ENCODE measurements at regions not wholly inside any gene's neighbourhood (a gene's known extent, or its start where the extent isn't known, plus 50 kb on each side); places are given as distances from the start of the nearest gene placed in this dataset.

- Histone ChIP-seq H3K9ac (replicated peaks; ENCODE audit: extremely low read depth, insufficient read depth, low read length) (no peak overlapping the region), H4K20me1 (replicated peaks; ENCODE audit: control insufficient read depth, extremely low read depth, insufficient read depth, low read length) (no peaks in the 10 kb centered on the region), H3K4me1 (ENCODE audit: control insufficient read depth, extremely low read depth, insufficient read depth, low read length) (peaks cover 3% of the 10 kb centered on the region), H3K4me3 (replicated peaks in 1 of 3; ENCODE audit: insufficient read depth in 1 of 3, low read depth in 1 of 3, low read length in 3 of 3) (no peak overlapping the region), H3K9me1 (replicated peaks; ENCODE audit: control insufficient read depth, extremely low read depth, insufficient read depth, low read length) (no peaks in the 10 kb centered on the region), H3K36me3 (ENCODE audit: control insufficient read depth in 2 of 2, extremely low read depth in 1 of 2, insufficient read depth in 2 of 2, low read length in 2 of 2) (no peaks in the 10 kb centered on the region), H3K4me2 (ENCODE audit: insufficient read depth, low read length) (no peak overlapping the region), H3K79me2 (ENCODE audit: control insufficient read depth, insufficient read depth, low read length) (no peaks in the 10 kb centered on the region), H3K9me3 (replicated peaks; ENCODE audit: control insufficient read depth, insufficient read depth, low read length) (no peaks in the 10 kb centered on the region), H3K27me3 (ENCODE audit: control insufficient read depth in 2 of 2, insufficient read depth in 2 of 2, low read length in 2 of 2) (peaks cover 23 to 44% of the 10 kb centered on the region in 2 experiments), H3K27ac (ENCODE audit: insufficient read depth, low read depth, low read length) (no peak overlapping the region), H2AFZ (ENCODE audit: low read depth, low read length) (no peak overlapping the region)
- DNase-seq (ENCODE audit: low read depth, low spot score) (no peak), FAIRE-seq (no peak)
- no TSS peak for BruUV-seq (replicated peaks)
- ChIA-PET POLR2A (no interaction called here), CTCF (interaction anchor here (0.6 to 7.6 kb wide), 6 partner anchors 11 to 563 kb away, joined by 3 to 240 read pairs (median 4); no protein-coding TSS in a partner anchor)
- intact Hi-C loops (cut with micrococcal nuclease) (no loop called here), dilution Hi-C loops (cut with MboI; ENCODE audit: extremely low pct_ligation_motif_present, low sequenced_read_pairs) (no loop called here)
- TF ChIP-seq JUN (IDR thresholded peaks at IDR 0.05; ENCODE audit: borderline replicate concordance, insufficient read depth, insufficient read length, low read depth) (no peak), POLR2AphosphoS5 (IDR thresholded peaks at IDR 0.05; ENCODE audit: insufficient read depth, low read depth, low read length) (no peak), MYC (IDR thresholded peaks at IDR 0.05; ENCODE audit: low read depth, low read length) (no peak), FOS (IDR thresholded peaks at IDR 0.05; ENCODE audit: borderline replicate concordance, insufficient read depth, low read length) (no peak), GATA2 (IDR thresholded peaks at IDR 0.05; ENCODE audit: insufficient read depth, insufficient read length, low read depth, low read length) (no peak), EZH2 (IDR thresholded peaks at IDR 0.05; ENCODE audit: borderline replicate concordance, low read depth, low read length, severe bottlenecking) (no peak), POLR2A (IDR thresholded peaks at IDR 0.05; ENCODE audit: low read depth, low read length) (no peak)
- TF ChIP-seq, protein P1, sequence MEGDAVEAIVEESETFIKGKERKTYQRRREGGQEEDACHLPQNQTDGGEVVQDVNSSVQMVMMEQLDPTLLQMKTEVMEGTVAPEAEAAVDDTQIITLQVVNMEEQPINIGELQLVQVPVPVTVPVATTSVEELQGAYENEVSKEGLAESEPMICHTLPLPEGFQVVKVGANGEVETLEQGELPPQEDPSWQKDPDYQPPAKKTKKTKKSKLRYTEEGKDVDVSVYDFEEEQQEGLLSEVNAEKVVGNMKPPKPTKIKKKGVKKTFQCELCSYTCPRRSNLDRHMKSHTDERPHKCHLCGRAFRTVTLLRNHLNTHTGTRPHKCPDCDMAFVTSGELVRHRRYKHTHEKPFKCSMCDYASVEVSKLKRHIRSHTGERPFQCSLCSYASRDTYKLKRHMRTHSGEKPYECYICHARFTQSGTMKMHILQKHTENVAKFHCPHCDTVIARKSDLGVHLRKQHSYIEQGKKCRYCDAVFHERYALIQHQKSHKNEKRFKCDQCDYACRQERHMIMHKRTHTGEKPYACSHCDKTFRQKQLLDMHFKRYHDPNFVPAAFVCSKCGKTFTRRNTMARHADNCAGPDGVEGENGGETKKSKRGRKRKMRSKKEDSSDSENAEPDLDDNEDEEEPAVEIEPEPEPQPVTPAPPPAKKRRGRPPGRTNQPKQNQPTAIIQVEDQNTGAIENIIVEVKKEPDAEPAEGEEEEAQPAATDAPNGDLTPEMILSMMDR (IDR thresholded peaks at IDR 0.05; ENCODE audit: extremely low read depth in 1 of 2, insufficient read depth in 1 of 2, low read depth in 1 of 2, low read length in 2 of 2): no peak
- TF ChIP-seq, protein P2, sequence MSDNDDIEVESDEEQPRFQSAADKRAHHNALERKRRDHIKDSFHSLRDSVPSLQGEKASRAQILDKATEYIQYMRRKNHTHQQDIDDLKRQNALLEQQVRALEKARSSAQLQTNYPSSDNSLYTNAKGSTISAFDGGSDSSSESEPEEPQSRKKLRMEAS (IDR thresholded peaks at IDR 0.05; ENCODE audit: insufficient read depth, insufficient read length): no peak
Measured at GRCh38 chr14:51781381-51781780, 79.0 kb upstream of the GNG2 start.

All from endothelial cell of umbilical vein (primary cell).